Neural progenitor cell (in vitro differentiated cells): ENCODE measurements at regions not wholly inside any gene's neighbourhood (a gene's known extent, or its start where the extent isn't known, plus 50 kb on each side); places are given as distances from the start of the nearest gene placed in this dataset.
A peak's percentile ranks its signal among the peaks of the same experiment; 100 is the strongest.

Experiments used
- DNase-seq: peaks from one replicate; pipeline ENCODE4 v3.0.0-alpha.2; 2016; ENCODE audit warnings: low spot score
- H2AFZ ChIP-seq: fragments of 200-600 bp; sonication (generic); replicated peaks from 2 replicates; pipeline ENCODE4 v1.6.1; 2016; ENCODE audit warnings: antibody characterized with exemption
- H3F3A ChIP-seq: fragments of 200-600 bp; sonication (generic); 2 replicates; pipeline ENCODE4 v1.6.1; 2016; ENCODE audit warnings: antibody characterized with exemption, low read depth
- H3K27ac ChIP-seq: fragments of 200-600 bp; sonication (generic); 2 replicates; pipeline ENCODE4 v1.5.1; 2016; ENCODE audit warnings: mild to moderate bottlenecking
- H3K27me3 ChIP-seq: fragments of 200-600 bp; sonication (generic); 2 replicates; pipeline ENCODE4 v1.6.1; 2016; ENCODE audit warnings: mild to moderate bottlenecking, moderate library complexity
- H3K36me3 ChIP-seq: fragments of 200-600 bp; sonication (generic); 2 replicates; pipeline ENCODE4 v1.5.1; 2016
- H3K4me1 ChIP-seq: fragments of 200-600 bp; sonication (generic); 2 replicates; pipeline ENCODE4 v1.6.1; 2016; ENCODE audit warnings: mixed run types
- H3K4me2 ChIP-seq: fragments of 200-600 bp; sonication (generic); 2 replicates; pipeline ENCODE4 v1.6.1; 2016
- H3K4me3 ChIP-seq: fragments of 200-600 bp; sonication (generic); 2 replicates; pipeline ENCODE4 v1.5.1; 2016
- H3K79me2 ChIP-seq: fragments of 200-600 bp; sonication (generic); 2 replicates; pipeline ENCODE4 v1.6.1; 2016; ENCODE audit warnings: low read depth
- H3K9ac ChIP-seq: fragments of 200-600 bp; sonication (generic); 2 replicates; pipeline ENCODE4 v1.6.1; 2016
- H3K9me3 ChIP-seq: fragments of 200-600 bp; sonication (generic); 2 replicates; pipeline ENCODE4 v1.5.1; 2016; ENCODE audit warnings: low read depth
- H4K20me1 ChIP-seq: fragments of 200-600 bp; sonication (generic); 2 replicates; pipeline ENCODE4 v1.6.1; 2016; ENCODE audit warnings: low read depth
- H3K27ac Mint-ChIP-seq: 3 replicates; pipeline ENCODE4 v1.8.0; 2021; ENCODE audit warnings: mixed read lengths
- H3K27me3 Mint-ChIP-seq: 2 replicates; pipeline ENCODE4 v1.8.0; 2022; ENCODE audit warnings: low read depth, mild to moderate bottlenecking, inconsistent platforms, moderate library complexity, mixed read lengths; ENCODE audit not compliant: insufficient read depth
- H3K36me3 Mint-ChIP-seq: 3 replicates; pipeline ENCODE4 v1.8.0; 2021; ENCODE audit warnings: mixed read lengths
- H3K4me1 Mint-ChIP-seq: 3 replicates; pipeline ENCODE4 v1.8.0; 2021; ENCODE audit warnings: mixed read lengths
- H3K4me3 Mint-ChIP-seq: 3 replicates; pipeline ENCODE4 v1.8.0; 2021; ENCODE audit warnings: mild to moderate bottlenecking, moderate library complexity, mixed read lengths
- H3K9me3 Mint-ChIP-seq: 3 replicates; pipeline ENCODE4 v1.8.0; 2020; ENCODE audit warnings: mixed read lengths
- EZH2 ChIP-seq: fragments of 200-600 bp; sonication (generic); IDR thresholded peaks from 2 replicates; pipeline ENCODE4 v1.6.1; 2017; ENCODE audit warnings: antibody characterized with exemption, mild to moderate bottlenecking, moderate library complexity
- EZH2phosphoT487 ChIP-seq: fragments of 200-600 bp; sonication (generic); IDR thresholded peaks from 2 replicates; pipeline ENCODE4 v1.6.1; 2017; ENCODE audit warnings: antibody characterized with exemption
- TF ChIP-seq, protein P1 (sequence below): fragments of 200-600 bp; sonication (generic); IDR thresholded peaks from 2 replicates; pipeline ENCODE4 v1.5.1; 2017; ENCODE audit warnings: antibody characterized with exemption, mild to moderate bottlenecking

DNA sequence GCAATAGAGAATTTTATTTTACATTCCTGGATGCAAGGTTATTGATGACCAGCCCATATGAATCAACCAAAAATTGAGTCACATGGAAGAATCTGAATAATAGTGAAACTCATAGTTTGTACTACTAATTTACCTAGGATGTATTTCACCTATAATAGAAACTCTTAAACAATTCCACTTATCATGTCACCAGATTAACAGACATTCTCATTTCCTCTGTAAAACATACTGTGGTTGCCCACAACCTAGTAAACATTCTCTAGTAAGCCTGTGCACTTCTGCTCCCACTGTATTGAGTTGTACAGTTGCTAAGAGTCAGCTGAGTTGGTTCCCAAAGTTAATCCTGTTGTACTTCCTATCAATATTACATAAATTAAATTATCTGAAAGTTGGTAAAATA, 196.6 kb upstream of the TMTC1 start:
- peaks cover 10% of the 10 kb centered on the region for H3K9me3 Mint-ChIP-seq
- no peaks in the 10 kb centered on the region for H4K20me1 ChIP-seq
- H3K79me2 ChIP-seq = no peaks in the 10 kb centered on the region
- no peaks in the 10 kb centered on the region for H3F3A ChIP-seq
- no peaks in the 10 kb centered on the region for H3K9me3 ChIP-seq
- DNase-seq = no peak
- peaks cover 5% of the 10 kb centered on the region for H3K27me3 Mint-ChIP-seq
- H3K4me1 Mint-ChIP-seq = no peaks in the 10 kb centered on the region
- no peaks in the 10 kb centered on the region for H3K36me3 ChIP-seq
- H3K27ac Mint-ChIP-seq = no peak overlapping the region
- H3K4me3 Mint-ChIP-seq = no peak overlapping the region
- H3K27me3 ChIP-seq = no peaks in the 10 kb centered on the region
- no peak overlapping the region for H3K9ac ChIP-seq
- no peak overlapping the region for H3K4me2 ChIP-seq
- TF ChIP-seq EZH2phosphoT487 (no peak), EZH2 (no peak)
- TF ChIP-seq, protein P1, sequence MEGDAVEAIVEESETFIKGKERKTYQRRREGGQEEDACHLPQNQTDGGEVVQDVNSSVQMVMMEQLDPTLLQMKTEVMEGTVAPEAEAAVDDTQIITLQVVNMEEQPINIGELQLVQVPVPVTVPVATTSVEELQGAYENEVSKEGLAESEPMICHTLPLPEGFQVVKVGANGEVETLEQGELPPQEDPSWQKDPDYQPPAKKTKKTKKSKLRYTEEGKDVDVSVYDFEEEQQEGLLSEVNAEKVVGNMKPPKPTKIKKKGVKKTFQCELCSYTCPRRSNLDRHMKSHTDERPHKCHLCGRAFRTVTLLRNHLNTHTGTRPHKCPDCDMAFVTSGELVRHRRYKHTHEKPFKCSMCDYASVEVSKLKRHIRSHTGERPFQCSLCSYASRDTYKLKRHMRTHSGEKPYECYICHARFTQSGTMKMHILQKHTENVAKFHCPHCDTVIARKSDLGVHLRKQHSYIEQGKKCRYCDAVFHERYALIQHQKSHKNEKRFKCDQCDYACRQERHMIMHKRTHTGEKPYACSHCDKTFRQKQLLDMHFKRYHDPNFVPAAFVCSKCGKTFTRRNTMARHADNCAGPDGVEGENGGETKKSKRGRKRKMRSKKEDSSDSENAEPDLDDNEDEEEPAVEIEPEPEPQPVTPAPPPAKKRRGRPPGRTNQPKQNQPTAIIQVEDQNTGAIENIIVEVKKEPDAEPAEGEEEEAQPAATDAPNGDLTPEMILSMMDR = no peak
- no peak overlapping the region for H3K27ac ChIP-seq
- no peaks in the 10 kb centered on the region for H3K4me1 ChIP-seq
- H3K36me3 Mint-ChIP-seq = peaks cover 2% of the 10 kb centered on the region
- no peak overlapping the region for H3K4me3 ChIP-seq
- no peak overlapping the region for H2AFZ ChIP-seq

DNA sequence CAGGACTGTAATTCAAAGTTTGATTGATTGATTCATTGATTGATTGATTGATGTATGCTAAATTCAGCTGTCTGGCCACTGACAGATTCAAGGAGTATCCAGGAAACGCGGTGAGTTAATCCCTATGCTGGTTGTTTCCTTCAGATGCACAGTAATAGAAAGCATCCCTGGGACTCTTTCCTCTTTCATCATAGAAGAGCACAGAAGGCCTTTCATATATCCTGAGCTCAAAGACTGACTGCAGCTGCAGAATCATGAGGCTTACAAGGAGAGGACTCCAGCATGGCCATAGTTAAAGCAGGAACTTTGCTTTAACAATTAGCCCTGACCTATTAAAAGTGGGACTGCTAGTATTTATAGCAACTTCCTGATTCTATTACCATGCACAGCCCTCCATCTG, 187.7 kb upstream of the TMTC1 start:
- TF ChIP-seq, protein P1 = no peak
- TF ChIP-seq EZH2 (no peak), EZH2phosphoT487 (no peak)
- Histone ChIP-seq H2AFZ (no peak overlapping the region), H3F3A (peaks cover 22% of the 10 kb centered on the region), H3K79me2 (no peaks in the 10 kb centered on the region), H3K4me2 (peak overlapping the region; percentile 67), H3K27ac (peak overlapping the region; percentile 48), H3K9ac (no peak overlapping the region), H3K4me1 (peaks cover 33% of the 10 kb centered on the region), H3K36me3 (no peaks in the 10 kb centered on the region), H3K4me3 (no peak overlapping the region), H3K27me3 (no peaks in the 10 kb centered on the region), H3K9me3 (no peaks in the 10 kb centered on the region), H4K20me1 (no peaks in the 10 kb centered on the region)
- Mint-ChIP-seq H3K27ac (peak overlapping the region; percentile 82), H3K9me3 (peaks cover 9% of the 10 kb centered on the region), H3K36me3 (peaks cover 2% of the 10 kb centered on the region), H3K27me3 (peaks cover 2% of the 10 kb centered on the region), H3K4me1 (peaks cover 44% of the 10 kb centered on the region), H3K4me3 (no peak overlapping the region)
- DNase-seq = peak; percentile 43

DNA sequence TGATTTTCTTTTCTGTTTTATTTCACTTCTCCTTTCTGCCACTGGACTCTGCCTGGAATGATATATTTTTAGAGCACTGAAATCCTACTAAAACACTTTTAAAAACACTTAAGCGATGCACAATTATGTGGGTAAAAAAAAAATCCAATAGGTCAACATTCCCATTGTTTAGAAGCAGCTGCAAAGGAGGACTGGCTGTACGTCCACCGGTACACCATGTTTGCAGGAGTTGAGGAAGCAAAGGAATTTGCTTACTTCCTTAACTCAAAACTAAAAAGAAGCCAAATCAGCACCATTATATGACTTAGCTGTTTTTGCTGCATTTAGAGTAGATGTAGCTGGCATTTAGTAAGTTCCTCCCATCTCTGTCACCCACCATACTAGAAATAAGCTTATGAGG, 186.8 kb upstream of the TMTC1 start:
- H3K79me2 ChIP-seq = no peaks in the 10 kb centered on the region
- Mint-ChIP-seq H3K27me3 (peaks cover 2% of the 10 kb centered on the region), H3K36me3 (peaks cover 2% of the 10 kb centered on the region), H3K4me1 (peaks cover 44% of the 10 kb centered on the region), H3K4me3 (no peak overlapping the region), H3K9me3 (peaks cover 5% of the 10 kb centered on the region), H3K27ac (peak overlapping the region; percentile 68)
- H4K20me1 ChIP-seq = no peaks in the 10 kb centered on the region
- peak overlapping the region; percentile 12 for H3K4me3 ChIP-seq
- H3K4me2 ChIP-seq = peak overlapping the region; percentile 67
- peak overlapping the region; percentile 48 for H3K27ac ChIP-seq
- H2AFZ ChIP-seq = peak overlapping the region; percentile 37
- no peaks in the 10 kb centered on the region for H3K9me3 ChIP-seq
- no peak overlapping the region for H3K9ac ChIP-seq
- TF ChIP-seq, protein P1 = no peak
- TF ChIP-seq EZH2 (no peak), EZH2phosphoT487 (no peak)
- no peak for DNase-seq
- H3K27me3 ChIP-seq = no peaks in the 10 kb centered on the region
- peaks cover 33% of the 10 kb centered on the region for H3K4me1 ChIP-seq
- no peaks in the 10 kb centered on the region for H3K36me3 ChIP-seq
- peaks cover 22% of the 10 kb centered on the region for H3F3A ChIP-seq
